ENCODE measurements at regions not wholly inside any gene's neighbourhood (a gene's known extent, or its start where the extent isn't known, plus 50 kb on each side); places are given as distances from the start of the nearest gene placed in this dataset.
"Not testable (repeated sequence)": the region's sequence is repeated elsewhere in the genome, so short reads cannot be mapped to it uniquely, and the experiment has no call there.

GRCh38 chr4:131499141-131499873 is 1649.8 kb upstream of the PCDH10 start:
- DNase-seq (ENCODE audit: low spot score), result no peak

- DNase-seq (ENCODE audit: low spot score), result no peak
Measured at GRCh38 chr4:131509521-131509920, 1639.6 kb upstream of the PCDH10 start.

- DNase-seq (ENCODE audit: low spot score), result no peak
Measured at GRCh38 chr4:131526686-131527085, 1622.4 kb upstream of the PCDH10 start.

- DNase-seq (ENCODE audit: low spot score), result no peak
Measured at GRCh38 chr4:131531087-131531486, 1618.0 kb upstream of the PCDH10 start.

- DNase-seq (ENCODE audit: low spot score), result no peak
Measured at GRCh38 chr4:131534944-131535645, 1614.0 kb upstream of the PCDH10 start.

- DNase-seq (ENCODE audit: low spot score), result no peak
Measured at GRCh38 chr4:131540256-131540655, 1608.8 kb upstream of the PCDH10 start.

GRCh38 chr4:131547506-131547981 is 1601.5 kb upstream of the PCDH10 start:
- no peak for DNase-seq (ENCODE audit: low spot score)

- no peak for DNase-seq (ENCODE audit: low spot score)
Measured at GRCh38 chr4:131551306-131551705, 1597.8 kb upstream of the PCDH10 start.

- DNase-seq (ENCODE audit: low spot score), result no peak
Measured at GRCh38 chr4:131566026-131566425, 1583.1 kb upstream of the PCDH10 start.

- DNase-seq (ENCODE audit: low spot score), result no peak
Measured at GRCh38 chr4:131584587-131584986, 1564.5 kb upstream of the PCDH10 start.

- DNase-seq (ENCODE audit: low spot score), result no peak
Measured at GRCh38 chr4:131595140-131595539, 1554.0 kb upstream of the PCDH10 start.

- DNase-seq (ENCODE audit: low spot score), result no peak
Measured at GRCh38 chr4:131603705-131604104, 1545.4 kb upstream of the PCDH10 start.

GRCh38 chr4:131609039-131609438 is 1540.1 kb upstream of the PCDH10 start:
- no peak for DNase-seq (ENCODE audit: low spot score)

GRCh38 chr4:131610517-131610916 is 1538.6 kb upstream of the PCDH10 start:
- not testable (repeated sequence) for DNase-seq (ENCODE audit: low spot score)

- no peak for DNase-seq (ENCODE audit: low spot score)
Measured at GRCh38 chr4:131613086-131613823, 1535.8 kb upstream of the PCDH10 start.

GRCh38 chr4:131613824-131614216 is 1535.3 kb upstream of the PCDH10 start:
- no peak for DNase-seq (ENCODE audit: low spot score)

- no peak for DNase-seq (ENCODE audit: low spot score)
Measured at GRCh38 chr4:131632877-131633276, 1516.2 kb upstream of the PCDH10 start.

GRCh38 chr4:131635191-131635590 is 1513.9 kb upstream of the PCDH10 start:
- DNase-seq (ENCODE audit: low spot score), result no peak

GRCh38 chr4:131638781-131639180 is 1510.3 kb upstream of the PCDH10 start:
- no peak for DNase-seq (ENCODE audit: low spot score)

- DNase-seq (ENCODE audit: low spot score), result no peak
Measured at GRCh38 chr4:131644619-131645018, 1504.5 kb upstream of the PCDH10 start.

- DNase-seq (ENCODE audit: low spot score), result no peak
Measured at GRCh38 chr4:131649227-131649626, 1499.9 kb upstream of the PCDH10 start.

GRCh38 chr4:131650951-131651350 is 1498.1 kb upstream of the PCDH10 start:
- DNase-seq (ENCODE audit: low spot score), result no peak

- not testable (repeated sequence) for DNase-seq (ENCODE audit: low spot score)
Measured at GRCh38 chr4:131683314-131683713, 1465.8 kb upstream of the PCDH10 start.
